GM12878 (cell line): ENCODE measurements at regions not wholly inside any gene's neighbourhood (a gene's known extent, or its start where the extent isn't known, plus 50 kb on each side); places are given as distances from the start of the nearest gene placed in this dataset.

Experiments used
- ATAC-seq: fragments of 200-7000 bp; cut with Tn5 transposase; 3 replicates; pipeline ENCODE4 v1.9.1; 2020; ENCODE audit warnings: mild to moderate bottlenecking, moderate library complexity
- BruUV-seq: library from RNA; stranded (reverse); fragments of 400-500 nt; replicated peaks from 2 replicates; lab custom pipeline; 2021; lab: Mats Ljungman, UMichigan
- CTCF ChIA-PET: fragments of 300-600 bp; sonication (Branson Sonifier 250); formaldehyde crosslinking; extraction: SDS; loops from one replicate; lab custom pipeline; 2021; ENCODE audit warnings: inconsistent platforms; lab: Yijun Ruan, JAX
- POLR2A ChIA-PET: fragments of 350-600 bp; formaldehyde crosslinking; extraction: SDS; loops from one replicate; lab custom pipeline; 2021; ENCODE audit warnings: inconsistent platforms; lab: Charles Lee
- RAD21 ChIA-PET: fragments of 300-600 bp; sonication (Branson Sonifier 250); formaldehyde crosslinking; loops from one replicate; lab custom pipeline; 2023; ENCODE audit warnings: antibody characterized with exemption; ENCODE audit not compliant: unreplicated experiment; lab: Charles Lee
- SMC1A ChIA-PET: fragments of 300-600 bp; sonication (Branson Sonifier 250); formaldehyde crosslinking; loops from one replicate; lab custom pipeline; 2023; ENCODE audit not compliant: unreplicated experiment, uncharacterized antibody; lab: Charles Lee
- DNase-seq: peaks from one replicate; pipeline ENCODE4 v3.0.0-alpha.2; 2011; ENCODE audit warnings: low read depth, low spot score
- FAIRE-seq: peaks from 3 replicates; lab custom pipeline; 2011; peaks lifted over from hg19 to GRCh38; lab: Jason Lieb, UNC
- H2AFZ ChIP-seq: 2 replicates; pipeline ENCODE4 v1.6.0; 2011; ENCODE audit warnings: low read depth, low read length, control low read depth; ENCODE audit not compliant: control insufficient read depth
- H3K27ac ChIP-seq: 2 replicates; pipeline ENCODE4 v1.5.1; 2011; ENCODE audit warnings: control low read depth; ENCODE audit not compliant: control insufficient read depth, insufficient read depth
- H3K27me3 ChIP-seq, 2 experiments: replicated peaks in 1 of 2; 2 replicates each; pipeline versions ENCODE4 v1.6.0 to v1.6.1; 2011; ENCODE audit warnings: low read length in 1 of 2; ENCODE audit not compliant: control insufficient read depth in 2 of 2, insufficient read depth in 2 of 2
- H3K36me3 ChIP-seq, 2 experiments: 2 replicates each; pipeline ENCODE4 v1.5.1; 2011; ENCODE audit warnings: low read length in 1 of 2; ENCODE audit not compliant: control insufficient read depth in 2 of 2, insufficient read depth in 2 of 2
- H3K4me1 ChIP-seq: 2 replicates; pipeline ENCODE4 v1.6.1; 2011; ENCODE audit warnings: mild to moderate bottlenecking, low read length, moderate library complexity, mixed read lengths; ENCODE audit not compliant: control insufficient read depth, insufficient read depth
- H3K4me2 ChIP-seq: 2 replicates; pipeline ENCODE4 v1.6.0; 2011; ENCODE audit warnings: control low read depth; ENCODE audit not compliant: control insufficient read depth, insufficient read depth
- H3K4me3 ChIP-seq: fragments of 200-600 bp; sonication (generic); 2 replicates; pipeline ENCODE4 v1.5.1; 2016
- H3K79me2 ChIP-seq: 2 replicates; pipeline ENCODE4 v1.6.0; 2011; ENCODE audit warnings: low read length; ENCODE audit not compliant: control insufficient read depth, insufficient read depth
- H3K9ac ChIP-seq: 2 replicates; pipeline ENCODE4 v1.8.0; 2011; ENCODE audit warnings: low read length, control low read depth, mixed read lengths; ENCODE audit not compliant: control insufficient read depth, insufficient read depth
- H3K9me3 ChIP-seq: replicated peaks from 3 replicates; pipeline ENCODE4 v1.5.1; 2011; ENCODE audit warnings: mild to moderate bottlenecking, low read length; ENCODE audit not compliant: control insufficient read depth, insufficient read depth
- H4K20me1 ChIP-seq: 2 replicates; pipeline ENCODE4 v1.6.0; 2011; ENCODE audit not compliant: control insufficient read depth, insufficient read depth
- BCL3 ChIP-seq: IDR thresholded peaks from 2 replicates; pipeline ENCODE4 v1.6.1; 2011; ENCODE audit warnings: borderline replicate concordance, low read depth, mild to moderate bottlenecking, moderate library complexity, low read length; ENCODE audit not compliant: insufficient read depth, poor library complexity, severe bottlenecking
- MTA2 ChIP-seq: fragments of 450-650 bp; IDR thresholded peaks from 2 replicates; pipeline ENCODE4 v1.6.1; 2016; ENCODE audit warnings: low read depth, mild to moderate bottlenecking, moderate library complexity
- MYC ChIP-seq: IDR thresholded peaks from 2 replicates; pipeline ENCODE4 v1.6.1; 2011; ENCODE audit warnings: mild to moderate bottlenecking, low read length, moderate library complexity, inconsistent platforms; ENCODE audit not compliant: insufficient read depth, insufficient replicate concordance, insufficient read length, severe bottlenecking
- PML ChIP-seq: IDR thresholded peaks from 2 replicates; pipeline ENCODE4 v1.6.1; 2012; ENCODE audit warnings: low read length, inconsistent platforms
- SPI1 ChIP-seq: IDR thresholded peaks from 2 replicates; pipeline ENCODE4 v1.6.1; 2011; ENCODE audit warnings: low read depth, mild to moderate bottlenecking, low read length, moderate library complexity, borderline replicate concordance; ENCODE audit not compliant: insufficient read depth
- TARDBP ChIP-seq: IDR thresholded peaks from 2 replicates; pipeline ENCODE4 v1.6.1; 2016; ENCODE audit warnings: borderline replicate concordance
- YBX1 ChIP-seq: fragments of 450-650 bp; IDR thresholded peaks from 2 replicates; pipeline ENCODE4 v1.6.1; 2016; ENCODE audit warnings: antibody characterized with exemption
- WGBS: methylation state at CpG from one replicate; pipeline ENCODE4 v1.1.6; 2016; ENCODE audit warnings: low lambda C conversion rate; ENCODE audit not compliant: insufficient replicate concordance, insufficient coverage; ENCODE audit errors: missing lambda C conversion rate; 5-methylcytosine and 5-hydroxymethylcytosine counted together
- in situ Hi-C: fragments of 300-500 bp; cut with MboI; formaldehyde crosslinking; loops from 9 replicates; pipeline ENCODE4 v1.14.3; 2018; ENCODE audit warnings: mixed read lengths
- intact Hi-C: fragments of 100-400 bp; cut with micrococcal nuclease; formaldehyde crosslinking; loops from one replicate; pipeline ENCODE4 v1.14.2; 2022; ENCODE audit not compliant: unreplicated experiment
- TF ChIP-seq, protein P1 (sequence below): fragments of 450-650 bp; IDR thresholded peaks from 2 replicates; pipeline ENCODE4 v1.6.1; 2018; ENCODE audit warnings: borderline replicate concordance, mild to moderate bottlenecking; ENCODE audit not compliant: partially characterized antibody

DNA sequence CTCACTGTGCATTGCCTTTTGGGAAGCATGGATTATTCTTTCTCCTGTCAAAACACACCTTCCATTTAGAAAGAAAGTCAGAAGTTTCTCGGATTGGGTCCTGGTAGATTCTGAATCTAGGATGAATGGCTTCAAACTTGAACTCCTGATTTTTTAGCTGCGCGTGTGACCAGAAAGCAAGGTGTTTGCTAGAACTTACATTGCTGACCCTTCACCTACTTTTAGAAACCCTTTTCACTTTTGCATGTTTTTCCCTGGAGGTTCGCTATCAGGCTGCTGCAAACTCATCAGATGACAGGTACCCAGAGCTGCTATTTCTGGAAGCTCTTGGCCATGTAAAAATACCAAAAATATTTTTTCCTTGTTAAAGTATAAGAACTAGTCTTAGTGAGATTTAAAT, 132.0 kb downstream of the QPCT start:
- TF ChIP-seq BCL3 (no peak), PML (no peak), TARDBP (no peak), MTA2 (no peak), SPI1 (no peak), YBX1 (no peak), MYC (no peak)
- TF ChIP-seq, protein P1, sequence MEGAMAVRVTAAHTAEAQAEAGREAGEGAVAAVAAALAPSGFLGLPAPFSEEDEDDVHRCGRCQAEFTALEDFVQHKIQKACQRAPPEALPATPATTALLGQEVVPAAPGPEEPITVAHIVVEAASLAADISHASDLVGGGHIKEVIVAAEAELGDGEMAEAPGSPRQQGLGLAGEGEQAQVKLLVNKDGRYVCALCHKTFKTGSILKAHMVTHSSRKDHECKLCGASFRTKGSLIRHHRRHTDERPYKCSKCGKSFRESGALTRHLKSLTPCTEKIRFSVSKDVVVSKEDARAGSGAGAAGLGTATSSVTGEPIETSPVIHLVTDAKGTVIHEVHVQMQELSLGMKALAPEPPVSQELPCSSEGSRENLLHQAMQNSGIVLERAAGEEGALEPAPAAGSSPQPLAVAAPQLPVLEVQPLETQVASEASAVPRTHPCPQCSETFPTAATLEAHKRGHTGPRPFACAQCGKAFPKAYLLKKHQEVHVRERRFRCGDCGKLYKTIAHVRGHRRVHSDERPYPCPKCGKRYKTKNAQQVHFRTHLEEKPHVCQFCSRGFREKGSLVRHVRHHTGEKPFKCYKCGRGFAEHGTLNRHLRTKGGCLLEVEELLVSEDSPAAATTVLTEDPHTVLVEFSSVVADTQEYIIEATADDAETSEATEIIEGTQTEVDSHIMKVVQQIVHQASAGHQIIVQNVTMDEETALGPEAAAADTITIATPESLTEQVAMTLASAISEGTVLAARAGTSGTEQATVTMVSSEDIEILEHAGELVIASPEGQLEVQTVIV: no peak
- Histone ChIP-seq H3K27ac (no peak overlapping the region), H3K4me3 (no peak overlapping the region), H3K27me3 (no peaks in the 10 kb centered on the region), H4K20me1 (no peaks in the 10 kb centered on the region), H3K4me1 (no peaks in the 10 kb centered on the region), H3K9ac (no peak overlapping the region), H2AFZ (no peak overlapping the region), H3K4me2 (no peak overlapping the region), H3K79me2 (no peaks in the 10 kb centered on the region), H3K36me3 (no peaks in the 10 kb centered on the region), H3K9me3 (no peaks in the 10 kb centered on the region; the same call in 2 of the 3 replicates)
- WGBS: 90% methylated on average over 4 of the region's 4 CpGs
- POLR2A ChIA-PET: no interaction called here
- in situ Hi-C loops: no loop called here
- DNase-seq: no peak
- SMC1A ChIA-PET: interaction anchor here (0.6 kb wide), 2 partner anchors 156 to 357 kb away, joined by 3 read pairs; no protein-coding TSS in a partner anchor
- no peak for ATAC-seq
- no TSS peak for BruUV-seq
- intact Hi-C loops: no loop called here
- no peak for FAIRE-seq
- CTCF ChIA-PET: interaction anchor here (0.6 kb wide), 1 partner anchor 401 kb away, joined by 3 read pairs; no protein-coding TSS in a partner anchor
- RAD21 ChIA-PET: no interaction called here
